ENCODE measurements at regions not wholly inside any gene's neighbourhood (a gene's known extent, or its start where the extent isn't known, plus 50 kb on each side); places are given as distances from the start of the nearest gene placed in this dataset.
"Not testable (repeated sequence)": the region's sequence is repeated elsewhere in the genome, so short reads cannot be mapped to it uniquely, and the experiment has no call there.

GRCh38 chr12:128109636-128110035, 157.3 kb upstream of the TMEM132C start:
- Histone ChIP-seq H3K27me3 (no peaks in the 10 kb centered on the region), H3K27ac (no peak overlapping the region), H3K9ac (no peak overlapping the region), H2AFZ (replicated peaks) (no peak overlapping the region), H3K36me3 (no peaks in the 10 kb centered on the region), H4K20me1 (ENCODE audit: low read depth) (no peaks in the 10 kb centered on the region), H3K9me3 (ENCODE audit: low read depth) (no peaks in the 10 kb centered on the region), H3K79me2 (ENCODE audit: low read depth) (no peaks in the 10 kb centered on the region), H3K4me3 (no peak overlapping the region), H3K4me2 (no peak overlapping the region), H3F3A (ENCODE audit: low read depth) (no peaks in the 10 kb centered on the region), H3K4me1 (no peaks in the 10 kb centered on the region)
- Mint-ChIP-seq H3K36me3 (no peaks in the 10 kb centered on the region), H3K27ac (no peak overlapping the region), H3K4me1 (peaks cover 12% of the 10 kb centered on the region), H3K4me3 (no peak overlapping the region), H3K27me3 (ENCODE audit: insufficient read depth, low read depth) (peaks cover 5% of the 10 kb centered on the region), H3K9me3 (no peaks in the 10 kb centered on the region)
- TF ChIP-seq EZH2phosphoT487 (IDR thresholded peaks at IDR 0.05) (no peak), CTCF (IDR thresholded peaks at IDR 0.05) (no peak), EZH2 (IDR thresholded peaks at IDR 0.05) (no peak)
- DNase-seq (ENCODE audit: low spot score): no peak

- Histone ChIP-seq H3F3A (ENCODE audit: low read depth) (no peaks in the 10 kb centered on the region), H3K4me1 (no peaks in the 10 kb centered on the region), H3K36me3 (no peaks in the 10 kb centered on the region), H3K9ac (no peak overlapping the region), H2AFZ (replicated peaks) (no peak overlapping the region), H3K4me2 (no peak overlapping the region), H4K20me1 (ENCODE audit: low read depth) (no peaks in the 10 kb centered on the region), H3K4me3 (no peak overlapping the region), H3K79me2 (ENCODE audit: low read depth) (no peaks in the 10 kb centered on the region), H3K27me3 (no peaks in the 10 kb centered on the region), H3K27ac (no peak overlapping the region), H3K9me3 (ENCODE audit: low read depth) (no peaks in the 10 kb centered on the region)
- Mint-ChIP-seq H3K36me3 (no peaks in the 10 kb centered on the region), H3K27me3 (ENCODE audit: insufficient read depth, low read depth) (peaks cover 5% of the 10 kb centered on the region), H3K4me3 (no peak overlapping the region), H3K9me3 (no peaks in the 10 kb centered on the region), H3K4me1 (peaks cover 12% of the 10 kb centered on the region), H3K27ac (no peak overlapping the region)
- peak; percentile 17 for DNase-seq (ENCODE audit: low spot score)
- TF ChIP-seq CTCF (IDR thresholded peaks at IDR 0.05): no peak
- no peak for TF ChIP-seq EZH2 (IDR thresholded peaks at IDR 0.05)
- no peak for TF ChIP-seq EZH2phosphoT487 (IDR thresholded peaks at IDR 0.05)
Observed at GRCh38 chr12:128111333-128111732, 155.6 kb upstream of the TMEM132C start.

GRCh38 chr12:128111951-128112350, 155.0 kb upstream of the TMEM132C start:
- H3K27ac ChIP-seq: no peak overlapping the region
- H3K9ac ChIP-seq: no peak overlapping the region
- H2AFZ ChIP-seq (replicated peaks): no peak overlapping the region
- H3F3A ChIP-seq (ENCODE audit: low read depth): no peaks in the 10 kb centered on the region
- no peak overlapping the region for H3K4me2 ChIP-seq
- peak; percentile 16 for DNase-seq (ENCODE audit: low spot score)
- no peaks in the 10 kb centered on the region for H3K9me3 Mint-ChIP-seq
- no peaks in the 10 kb centered on the region for H3K79me2 ChIP-seq (ENCODE audit: low read depth)
- H3K36me3 Mint-ChIP-seq: no peaks in the 10 kb centered on the region
- H3K27me3 ChIP-seq: no peaks in the 10 kb centered on the region
- peaks cover 12% of the 10 kb centered on the region for H3K4me1 Mint-ChIP-seq
- H3K27me3 Mint-ChIP-seq (ENCODE audit: insufficient read depth, low read depth): peaks cover 5% of the 10 kb centered on the region
- H3K9me3 ChIP-seq (ENCODE audit: low read depth): no peaks in the 10 kb centered on the region
- H3K4me3 ChIP-seq: no peak overlapping the region
- H4K20me1 ChIP-seq (ENCODE audit: low read depth): no peaks in the 10 kb centered on the region
- H3K4me3 Mint-ChIP-seq: no peak overlapping the region
- TF ChIP-seq EZH2phosphoT487 (IDR thresholded peaks at IDR 0.05): no peak
- no peak for TF ChIP-seq EZH2 (IDR thresholded peaks at IDR 0.05)
- no peak for TF ChIP-seq CTCF (IDR thresholded peaks at IDR 0.05)
- H3K4me1 ChIP-seq: no peaks in the 10 kb centered on the region
- H3K27ac Mint-ChIP-seq: no peak overlapping the region
- H3K36me3 ChIP-seq: no peaks in the 10 kb centered on the region

GRCh38 chr12:128113250-128113649, 153.7 kb upstream of the TMEM132C start:
- H3K36me3 Mint-ChIP-seq; H3K9ac ChIP-seq; H3K27ac ChIP-seq; H3K79me2 ChIP-seq (ENCODE audit: low read depth); H3K4me2 ChIP-seq; H3K27ac Mint-ChIP-seq; H4K20me1 ChIP-seq (ENCODE audit: low read depth); H3K9me3 Mint-ChIP-seq; H3K4me3 ChIP-seq; H3K36me3 ChIP-seq; H3K4me3 Mint-ChIP-seq; H2AFZ ChIP-seq (replicated peaks); H3K9me3 ChIP-seq (ENCODE audit: low read depth); H3K27me3 Mint-ChIP-seq (ENCODE audit: insufficient read depth, low read depth); H3K27me3 ChIP-seq; H3F3A ChIP-seq (ENCODE audit: low read depth); H3K4me1 ChIP-seq; DNase-seq (ENCODE audit: low spot score): not testable (repeated sequence)
- peaks cover 12% of the 10 kb centered on the region for H3K4me1 Mint-ChIP-seq
